Fibroblast of skin of left biceps (primary cell): ENCODE measurements at regions not wholly inside any gene's neighbourhood (a gene's known extent, or its start where the extent isn't known, plus 50 kb on each side); places are given as distances from the start of the nearest gene placed in this dataset.
"Not testable (repeated sequence)": the region's sequence is repeated elsewhere in the genome, so short reads cannot be mapped to it uniquely, and the experiment has no call there.

Experiments used
- DNase-seq, 2 experiments: peaks; one replicate each; pipeline ENCODE4 v3.0.0-alpha.2; 2013; ENCODE audit warnings: low read depth in 2 of 2

DNA sequence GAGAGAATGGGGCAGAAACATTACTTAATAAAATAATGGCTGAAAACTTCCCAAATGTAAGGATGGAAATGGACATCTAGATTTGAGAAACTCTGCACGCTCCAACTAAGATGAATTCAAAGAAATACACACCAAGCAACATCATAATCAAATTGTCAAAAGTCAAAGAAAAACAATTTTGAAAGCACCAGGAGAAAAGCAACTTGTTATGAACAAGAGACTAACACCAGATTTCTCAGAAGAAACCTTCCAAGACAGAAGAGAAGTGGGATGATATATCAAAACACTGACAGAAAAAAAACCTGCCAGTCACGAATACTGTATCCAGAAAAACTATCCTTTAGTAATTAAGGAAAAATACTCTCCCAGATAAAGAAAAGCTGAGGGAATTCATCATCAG is 208.6 kb upstream of the SAMSN1 start:
- no peak for DNase-seq

DNA sequence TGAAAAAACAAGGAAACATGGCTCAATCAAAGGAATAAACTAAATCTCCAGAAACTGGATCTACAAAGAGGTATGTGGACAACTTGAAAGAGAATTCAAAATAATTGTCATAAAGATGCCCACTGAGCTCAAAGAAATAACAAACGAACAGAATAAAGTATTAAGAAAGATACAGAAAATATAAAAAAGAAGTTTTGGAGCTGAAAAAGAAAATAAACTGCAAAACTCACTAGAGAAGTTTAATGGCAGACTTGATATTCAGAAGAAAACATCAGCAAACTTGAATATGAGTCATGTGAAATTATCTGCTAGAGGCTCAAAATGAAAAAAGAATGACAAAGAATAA is 208.1 kb upstream of the SAMSN1 start:
- no peak for DNase-seq

DNA sequence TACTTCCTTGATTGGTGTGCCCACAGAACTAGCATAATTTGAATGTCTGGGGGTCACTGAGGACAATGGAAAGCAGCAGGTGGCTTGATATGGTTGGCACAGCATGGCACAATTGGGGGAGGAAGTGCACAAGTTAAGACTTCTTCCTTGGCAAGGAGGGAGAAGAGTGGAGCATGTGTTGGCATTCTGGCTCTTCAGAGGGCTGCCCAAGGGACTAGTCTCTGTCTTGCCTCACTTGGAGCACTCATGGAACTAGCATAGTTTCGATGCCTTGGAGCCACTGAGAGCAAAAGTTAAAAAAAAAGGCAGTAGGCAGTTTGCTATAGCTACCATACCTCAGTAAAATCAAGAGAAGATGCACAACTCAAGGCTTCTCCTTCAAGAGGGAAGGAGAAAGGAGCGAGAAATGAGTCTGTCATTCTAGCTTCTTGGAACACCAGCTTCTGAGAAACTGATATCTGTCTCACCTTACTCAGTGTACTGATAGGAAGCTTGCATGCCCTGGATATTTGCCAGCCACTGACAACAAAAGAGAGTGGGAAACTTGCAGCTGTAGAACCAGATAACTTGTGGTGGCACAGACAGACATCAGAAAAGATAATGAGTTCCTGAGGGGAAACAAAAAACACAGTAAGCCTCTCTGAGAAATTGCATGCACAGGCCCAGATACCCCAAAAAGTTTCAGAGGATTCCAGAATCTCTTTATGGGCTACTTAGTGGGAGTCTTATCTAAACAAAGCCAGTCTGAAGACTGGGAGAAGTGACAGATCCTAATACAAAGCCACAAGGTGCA is 207.5 kb upstream of the SAMSN1 start:
- DNase-seq = no peak

DNA sequence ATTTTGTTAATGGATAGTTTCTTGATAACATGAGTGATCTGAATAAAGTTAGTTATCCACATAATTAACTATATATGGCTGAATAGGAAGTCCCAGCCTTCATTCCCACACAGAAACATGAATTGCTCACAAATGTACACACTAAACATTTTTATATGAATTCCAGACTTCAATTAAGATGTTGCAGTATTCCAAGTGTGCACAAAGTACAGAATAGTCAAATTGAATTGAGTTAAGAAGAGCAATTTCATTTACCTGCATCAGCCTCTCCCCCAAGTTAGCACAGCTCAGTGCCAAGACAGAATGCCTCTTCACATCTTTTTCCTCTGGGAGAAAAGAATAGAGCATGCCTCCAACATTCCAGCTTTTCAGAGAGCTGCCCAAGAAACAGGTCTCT is 207.0 kb upstream of the SAMSN1 start:
- no peak for DNase-seq

DNA sequence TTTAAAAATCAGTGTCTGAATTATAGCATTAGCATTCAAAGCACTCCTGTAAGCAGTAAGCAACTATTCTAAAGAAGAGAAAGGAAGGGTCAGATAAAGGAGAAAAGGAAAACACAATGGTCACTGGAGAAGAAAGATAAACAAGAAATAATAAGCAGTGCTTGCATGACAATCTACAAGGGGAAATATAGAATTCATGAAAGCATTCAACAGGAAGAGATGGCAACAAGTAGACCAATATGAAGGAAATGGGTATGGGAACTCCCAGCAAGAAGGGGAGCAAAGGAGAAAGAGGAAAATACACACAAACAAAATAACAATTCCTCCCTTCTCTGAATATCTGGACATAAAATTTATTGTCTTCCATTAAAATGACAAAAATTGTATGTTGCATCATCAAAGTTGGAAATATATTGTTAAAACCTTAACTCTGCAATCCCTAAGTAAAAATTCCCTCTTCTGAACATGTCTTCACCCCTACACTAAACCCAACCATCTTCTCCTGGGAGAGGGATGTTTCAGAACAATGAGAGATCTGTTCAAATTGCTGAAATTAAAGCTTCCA is 206.3 kb upstream of the SAMSN1 start:
- DNase-seq = no peak

DNA sequence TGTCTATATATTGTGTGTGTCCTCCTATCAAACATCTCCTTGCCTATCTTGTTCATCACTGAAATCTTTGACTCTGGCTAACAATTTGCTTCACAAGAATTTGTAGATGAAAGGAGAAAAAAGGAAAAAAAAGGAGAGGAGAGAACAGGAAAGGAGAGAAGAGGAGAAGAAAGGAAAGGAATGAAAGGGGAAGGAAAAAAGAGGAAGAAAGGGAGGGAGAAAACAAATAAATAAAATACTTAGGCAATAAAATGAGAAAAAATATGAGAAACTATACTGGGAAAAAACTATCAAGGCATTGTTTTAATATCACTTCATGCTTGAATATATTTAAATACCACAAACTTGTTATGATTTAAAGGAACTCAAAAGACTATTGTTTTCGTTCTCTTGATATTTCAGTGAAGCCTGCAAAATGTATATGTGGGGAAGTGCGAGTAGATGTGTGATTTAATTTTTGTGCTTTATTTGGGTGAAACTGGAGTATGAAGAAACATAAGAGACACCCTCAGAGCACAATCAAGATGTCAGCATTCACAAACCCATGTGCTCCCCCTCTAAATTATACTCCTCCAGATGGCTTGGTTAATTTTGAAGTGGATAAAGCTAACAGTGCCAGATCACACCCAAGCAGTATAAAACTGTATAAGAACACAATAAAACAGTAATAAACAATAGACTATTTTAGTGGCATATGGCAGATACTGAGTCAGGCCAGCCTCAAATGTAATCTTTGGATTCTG is 205.7 kb upstream of the SAMSN1 start:
- DNase-seq = no peak

DNA sequence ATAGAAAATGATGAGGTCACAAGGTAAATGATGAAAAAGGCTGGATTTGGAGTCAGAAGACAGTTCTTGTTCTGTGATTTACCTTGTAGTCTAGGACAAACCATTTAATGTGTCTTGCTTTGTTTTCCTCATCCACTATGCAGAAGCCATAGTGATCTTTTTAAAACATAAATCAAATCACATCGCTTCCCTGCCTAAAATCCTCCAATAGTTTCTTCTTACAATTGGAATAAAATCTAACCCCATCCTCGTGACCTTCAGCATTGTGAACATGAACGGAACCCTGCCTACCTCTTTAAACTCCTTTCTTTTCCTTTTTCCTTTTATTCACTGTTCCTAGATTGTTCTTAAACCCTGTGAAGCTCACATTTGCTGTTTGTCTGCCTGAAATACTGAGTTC is 204.9 kb upstream of the SAMSN1 start:
- DNase-seq = no peak

DNA sequence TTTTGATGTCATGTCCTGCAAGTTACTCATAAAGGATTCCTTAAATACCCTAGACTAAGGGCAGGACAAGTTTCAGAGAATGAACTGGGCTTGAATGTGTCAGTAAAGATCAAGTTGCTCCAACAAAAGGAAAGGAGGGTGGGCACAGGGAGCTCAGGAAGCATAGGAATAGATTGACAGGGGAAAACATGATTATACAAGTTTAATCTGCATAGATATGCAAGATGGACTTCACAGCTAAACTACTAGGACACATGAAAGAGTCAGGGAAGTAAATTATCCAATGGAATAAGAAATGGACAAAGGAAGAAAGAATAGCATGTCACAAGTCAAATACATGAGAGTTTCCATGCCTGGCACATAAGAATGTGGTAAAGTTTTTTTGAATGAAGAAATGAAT is 203.9 kb upstream of the SAMSN1 start:
- DNase-seq = no peak

DNA sequence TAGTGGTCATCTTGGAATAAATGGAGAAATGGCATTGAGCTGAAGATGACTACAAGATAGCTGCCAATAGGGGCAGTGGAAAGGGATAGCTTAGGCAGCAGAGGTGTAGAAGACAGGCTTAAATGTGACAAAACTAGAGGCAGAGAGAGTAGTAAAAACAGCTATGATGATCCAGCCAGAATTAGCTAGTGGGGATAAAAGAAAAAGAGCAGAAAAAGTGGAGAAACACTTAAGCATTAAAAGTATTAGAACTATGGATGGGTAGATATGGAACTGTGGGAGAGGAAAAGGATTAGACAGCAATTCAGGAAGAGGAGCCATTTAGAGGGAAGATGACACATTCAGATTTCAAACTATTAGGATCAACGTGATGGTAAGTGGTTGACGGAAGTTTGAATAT is 202.5 kb upstream of the SAMSN1 start:
- no peak for DNase-seq

DNA sequence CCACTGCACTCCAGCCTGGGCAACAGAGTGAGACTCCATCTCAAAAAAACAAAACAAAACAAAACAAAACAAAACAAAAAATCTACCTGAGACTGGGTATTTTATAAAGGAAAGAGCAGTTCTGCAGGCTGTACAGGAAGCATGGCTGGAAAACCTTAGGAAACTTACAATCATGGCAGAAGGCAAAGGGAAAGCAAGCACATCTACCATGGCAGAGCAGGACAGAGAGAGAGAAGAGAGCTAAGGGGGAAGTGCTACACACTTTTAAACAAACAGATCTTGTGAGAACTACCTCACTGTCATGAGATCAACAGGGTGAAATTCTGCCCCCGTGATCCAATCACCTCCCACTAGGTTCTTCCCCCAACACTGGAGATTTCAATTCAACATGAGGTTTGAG is 198.3 kb upstream of the SAMSN1 start:
- no peak for DNase-seq

DNA sequence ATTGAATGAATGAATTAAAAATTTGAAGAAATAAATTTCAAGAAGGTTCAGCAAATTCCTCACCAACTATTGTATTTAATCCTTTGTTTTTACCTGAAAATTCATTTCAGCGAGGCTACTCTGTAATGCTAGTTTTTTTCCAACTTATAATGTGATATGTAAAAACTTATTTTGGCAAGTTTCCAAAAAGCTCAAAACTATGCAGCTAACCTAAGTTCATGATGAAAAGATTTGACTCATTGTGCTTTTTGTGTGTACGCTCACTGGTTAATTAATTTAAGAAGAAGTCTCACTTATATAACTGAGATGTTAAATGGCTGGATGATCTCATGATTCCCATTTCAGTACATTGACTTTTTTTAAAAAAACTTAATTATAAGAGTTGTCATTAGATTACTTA is 196.0 kb upstream of the SAMSN1 start:
- DNase-seq = no peak

DNA sequence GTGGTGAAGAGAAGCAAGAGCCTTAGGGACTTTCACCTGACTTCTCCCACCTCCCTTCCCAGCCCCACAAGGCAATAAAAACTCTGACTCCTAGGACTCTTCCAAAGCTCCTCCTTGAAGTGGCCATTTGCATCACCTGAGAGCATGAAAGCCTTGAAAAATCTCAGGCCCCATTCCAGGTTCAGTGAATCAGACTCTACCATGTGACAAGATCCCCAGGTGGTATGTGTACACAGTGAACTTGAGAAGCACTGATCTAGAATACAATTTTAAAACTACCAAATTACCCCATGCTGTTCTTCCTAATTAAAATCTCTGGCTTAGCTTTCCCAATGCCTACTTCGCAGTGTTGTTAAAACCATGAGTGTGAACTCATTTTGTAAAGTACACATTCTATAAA is 195.1 kb upstream of the SAMSN1 start:
- DNase-seq = no peak

DNA sequence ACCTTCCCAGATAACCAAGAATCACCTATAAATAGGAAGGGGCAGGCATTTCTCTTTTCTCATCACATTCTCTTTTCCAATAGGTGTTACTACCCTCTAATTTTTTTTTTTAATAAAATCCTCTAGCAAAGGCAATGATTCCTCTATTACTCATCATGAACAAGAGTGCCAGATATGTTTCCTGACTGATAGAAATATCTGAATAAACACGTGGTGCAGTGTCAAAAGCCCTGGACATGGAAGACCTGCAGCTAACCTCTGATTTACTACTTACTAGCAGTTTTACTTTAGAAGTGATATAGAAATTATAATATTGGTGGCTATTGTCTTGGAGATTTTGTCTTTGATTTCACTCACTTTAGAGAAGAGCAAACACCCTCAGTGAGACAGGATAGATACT is 194.6 kb upstream of the SAMSN1 start:
- DNase-seq = no peak

DNA sequence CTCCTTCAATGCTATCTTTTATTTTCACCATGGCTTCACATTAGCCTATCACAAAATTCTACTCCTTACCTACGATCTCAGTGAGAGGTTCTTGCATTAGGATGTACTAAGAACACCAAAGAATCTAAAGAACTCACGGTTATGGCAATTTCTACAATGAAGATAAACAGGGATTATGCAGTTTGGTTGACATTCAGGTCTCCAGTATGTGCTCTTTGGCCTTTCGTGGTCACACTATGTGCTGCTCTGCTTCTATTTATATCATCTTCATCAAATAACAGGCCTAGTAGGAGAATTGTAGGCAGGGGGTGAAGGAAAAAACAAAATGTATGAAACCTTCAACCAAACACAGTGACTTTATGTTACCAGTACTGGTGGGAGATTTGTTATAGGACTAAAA is 194.0 kb upstream of the SAMSN1 start:
- DNase-seq = no peak

DNA sequence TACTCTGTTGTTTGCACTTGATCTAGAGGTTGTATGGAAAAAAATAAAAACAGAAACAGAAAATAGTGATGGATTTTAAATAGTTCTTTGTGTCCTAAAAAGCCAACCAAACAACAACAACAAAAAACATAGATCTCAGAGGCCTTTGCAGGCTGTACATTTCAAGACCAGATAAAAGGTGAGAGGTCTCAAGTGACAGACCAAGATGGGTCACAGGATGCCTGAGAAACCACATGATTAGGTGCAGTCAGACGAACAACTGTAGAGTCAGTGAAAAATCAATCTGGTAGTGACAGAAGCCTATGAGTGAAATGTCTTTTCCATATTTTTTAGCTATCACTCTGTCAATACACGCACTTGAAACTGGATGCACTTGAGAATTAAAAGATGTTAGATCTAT is 193.5 kb upstream of the SAMSN1 start:
- DNase-seq = no peak

DNA sequence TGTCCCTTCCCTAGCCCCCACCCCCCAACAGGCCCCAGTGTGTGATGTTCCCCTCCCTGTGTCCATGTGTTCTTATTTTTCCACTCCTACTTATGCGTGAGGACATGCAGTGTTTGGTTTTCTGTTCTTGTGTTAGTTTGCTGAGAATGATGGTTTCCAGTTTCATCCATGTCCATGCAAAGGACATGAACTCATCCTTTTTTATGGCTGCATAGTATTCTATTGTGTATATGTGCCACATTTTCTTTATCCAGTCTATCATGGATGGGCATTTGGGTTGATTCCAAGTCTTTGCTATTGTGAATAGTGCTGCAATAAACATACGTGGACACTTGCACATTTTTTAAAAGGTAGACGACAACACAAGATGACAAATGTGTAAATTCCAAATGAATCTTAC is 192.5 kb upstream of the SAMSN1 start:
- DNase-seq = not testable (repeated sequence)

DNA sequence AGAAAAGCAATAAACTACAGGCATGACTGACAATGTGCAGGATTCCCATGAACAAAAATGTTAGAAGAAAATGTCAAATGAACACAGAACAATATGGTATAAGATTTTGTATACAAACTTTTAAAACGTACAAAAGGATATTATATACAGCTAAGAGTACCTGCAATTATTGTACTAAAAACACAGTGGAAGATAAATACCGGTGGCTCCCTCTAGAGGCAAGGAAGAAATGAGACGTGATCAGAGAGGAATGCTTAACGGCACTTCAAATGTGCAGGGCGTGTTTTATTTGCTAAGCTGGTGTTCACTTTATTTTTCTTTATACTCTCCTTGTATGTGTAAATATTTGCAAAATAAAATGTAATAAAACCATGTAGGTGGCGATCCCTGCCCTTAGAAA is 191.8 kb upstream of the SAMSN1 start:
- DNase-seq = no peak

DNA sequence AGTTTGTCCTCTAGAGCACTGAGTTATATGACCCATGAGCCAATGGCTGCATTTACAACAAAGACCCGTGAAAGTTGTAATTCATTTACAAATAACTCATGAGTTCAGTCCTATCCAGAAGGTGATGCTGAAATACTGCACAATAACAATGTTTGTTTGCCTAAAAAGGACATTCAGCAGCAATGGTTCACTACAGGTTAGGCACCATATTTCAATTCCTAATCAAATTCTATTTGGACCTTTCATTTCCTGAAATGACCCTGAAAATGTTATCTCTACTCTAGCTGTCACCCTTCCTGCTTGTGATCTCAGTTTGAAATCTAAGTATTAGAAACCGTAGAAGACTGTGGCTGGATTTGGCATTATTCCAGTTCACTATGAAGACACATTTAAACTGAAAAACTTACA is 191.2 kb upstream of the SAMSN1 start:
- no peak for DNase-seq

DNA sequence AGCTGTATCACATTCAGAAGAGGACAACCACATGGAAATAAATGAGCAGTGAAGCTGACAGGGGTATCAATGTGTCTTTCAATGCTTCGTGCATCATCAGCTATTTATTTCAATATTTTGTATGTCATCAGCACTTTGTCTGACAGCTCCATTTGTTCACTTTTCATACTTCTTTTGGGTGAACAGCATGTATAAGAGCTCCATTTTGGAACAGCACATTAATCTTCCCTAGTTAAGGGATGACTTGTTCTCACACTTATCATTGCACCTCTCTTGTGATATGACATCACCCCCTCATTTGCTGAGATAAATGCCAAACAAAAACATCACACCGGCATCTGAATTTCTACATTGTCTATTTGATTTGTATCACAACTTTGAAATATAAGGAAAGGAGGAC is 190.6 kb upstream of the SAMSN1 start:
- DNase-seq = no peak

DNA sequence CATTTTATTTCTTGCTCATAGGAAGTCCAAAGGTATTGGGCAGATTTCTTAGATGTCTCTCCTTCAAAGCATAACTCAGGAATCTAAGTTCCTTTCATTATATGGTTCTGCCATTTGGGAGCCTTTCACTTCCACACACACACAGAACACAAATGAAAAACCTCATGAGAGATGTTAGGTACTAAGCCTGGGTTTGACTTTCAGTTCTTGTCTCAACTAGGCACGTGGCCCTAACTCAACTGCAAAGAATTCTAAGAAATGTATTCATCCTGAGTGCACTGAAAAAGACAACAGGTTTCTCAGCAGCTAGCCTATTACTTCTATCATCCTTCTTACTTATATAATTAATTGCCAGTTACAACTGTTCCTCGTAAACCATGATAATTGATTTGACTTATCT is 190.0 kb upstream of the SAMSN1 start:
- DNase-seq = no peak

DNA sequence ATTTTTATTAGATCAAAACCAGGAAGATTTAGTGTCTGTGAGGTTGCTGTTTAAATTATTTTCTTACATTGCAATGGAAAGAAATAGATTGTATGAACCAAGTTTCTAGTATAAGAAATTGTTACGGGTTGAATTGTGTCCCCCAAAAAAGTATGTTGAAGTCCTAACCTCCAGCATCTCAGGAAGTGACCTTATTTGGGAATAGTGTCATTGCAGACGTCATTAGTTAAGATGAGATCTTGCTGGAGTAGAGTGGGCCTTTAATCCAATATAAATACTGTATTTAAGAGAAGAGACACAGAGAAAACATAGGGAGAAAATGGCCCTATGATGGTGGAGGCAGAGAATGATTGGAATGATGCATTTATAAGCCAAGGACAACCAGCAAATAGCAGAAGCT is 188.7 kb upstream of the SAMSN1 start:
- no peak for DNase-seq

DNA sequence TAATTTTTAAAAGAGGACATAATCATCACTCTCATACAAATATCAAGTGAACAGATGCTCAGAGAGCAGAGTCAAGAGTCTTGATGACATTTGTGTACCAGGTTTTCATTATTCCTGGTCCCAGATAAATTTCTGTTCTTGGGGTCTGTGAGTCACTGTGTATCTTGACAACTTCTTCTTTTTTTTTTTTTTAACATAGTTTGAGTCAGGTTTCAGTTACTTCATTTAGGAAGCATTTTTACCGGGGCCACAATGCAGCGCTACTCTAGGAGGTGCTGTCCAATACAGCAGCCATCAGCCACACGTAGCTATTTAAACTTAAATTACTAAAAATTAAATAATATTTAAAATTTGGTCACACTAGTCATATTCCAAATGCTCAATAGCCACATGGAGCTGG is 188.1 kb upstream of the SAMSN1 start:
- no peak for DNase-seq

DNA sequence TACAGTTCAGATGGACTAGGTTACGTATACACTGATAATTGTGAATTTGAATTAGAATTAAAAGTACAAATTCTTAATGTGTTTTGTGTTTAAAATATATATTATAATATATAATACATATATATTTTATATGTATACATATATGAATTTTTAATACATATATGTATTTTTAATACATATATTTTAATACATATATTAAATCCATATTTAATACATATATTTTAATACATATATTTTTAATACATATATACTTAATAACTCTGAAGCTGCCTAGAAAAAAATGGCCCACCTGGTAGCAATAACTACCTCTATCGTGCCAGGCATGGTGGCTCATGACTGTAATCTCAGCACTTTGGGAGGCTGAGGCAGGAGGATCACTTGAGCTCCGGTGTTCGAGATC is 179.1 kb upstream of the SAMSN1 start:
- no peak for DNase-seq
